Upper lobe of left lung (tissue), 6 donors: ENCODE measurements at regions not wholly inside any gene's neighbourhood (a gene's known extent, or its start where the extent isn't known, plus 50 kb on each side); places are given as distances from the start of the nearest gene placed in this dataset.
A peak's percentile ranks its signal among the peaks of the same experiment; 100 is the strongest.

Experiments used
- ATAC-seq, 2 donors: fragments of 200-7000 bp; cut with Tn5 transposase; one replicate each; pipeline ENCODE4 v1.9.1; 2022; ENCODE audit warnings: mild to moderate bottlenecking in 2 of 2, moderate library complexity in 2 of 2; ENCODE audit not compliant: low FRiP score in 2 of 2
- DNase-seq, 2 donors: peaks; one replicate each; pipeline ENCODE4 v3.0.0-alpha.2; 2019 to 2020
- H3K27ac ChIP-seq, 4 donors: fragments of 200-600 bp; sonication (generic); one replicate each; pipeline ENCODE4 v1.5.1; 2016 to 2019
- H3K27me3 ChIP-seq, 4 donors: fragments of 200-600 bp; sonication (generic); one replicate each; pipeline ENCODE4 v1.5.1; 2017 to 2019
- H3K36me3 ChIP-seq, 4 donors: fragments of 200-600 bp; sonication (generic); one replicate each; pipeline ENCODE4 v1.5.1; 2016 to 2019
- H3K4me1 ChIP-seq, 4 donors: fragments of 200-600 bp; sonication (generic); one replicate each; pipeline ENCODE4 v1.5.1; 2018 to 2019
- H3K4me3 ChIP-seq, 4 donors: fragments of 200-600 bp; sonication (generic); one replicate each; pipeline ENCODE4 v1.5.1; 2017 to 2019; ENCODE audit warnings: mild to moderate bottlenecking in 2 of 4, moderate library complexity in 1 of 4
- H3K9me3 ChIP-seq, 4 donors: fragments of 200-600 bp; sonication (generic); one replicate each; pipeline ENCODE4 v1.5.1; 2018 to 2019
- EP300 ChIP-seq, 4 donors: sonication (generic); formaldehyde crosslinking; IDR thresholded peaks; one replicate each; pipeline ENCODE4 v1.5.1; 2017; ENCODE audit warnings: antibody characterized with exemption in 4 of 4, control low read depth in 2 of 4
- POLR2A ChIP-seq, 4 donors: fragments of 450-650 bp; IDR thresholded peaks; one replicate each; pipeline ENCODE4 v1.5.1; 2016 to 2017; ENCODE audit warnings: antibody characterized with exemption in 4 of 4, mild to moderate bottlenecking in 2 of 4
- POLR2AphosphoS5 ChIP-seq, 2 donors: sonication (generic); formaldehyde crosslinking; IDR thresholded peaks; one replicate each; pipeline ENCODE4 v1.5.1; 2017; ENCODE audit warnings: antibody characterized with exemption in 2 of 2
- WGBS, 2 donors: methylation state at CpG; one replicate each; pipeline ENCODE4 v1.1.5; 2017 to 2018; 5-methylcytosine and 5-hydroxymethylcytosine counted together
- TF ChIP-seq, protein P1 (sequence below), 6 experiments: fragments of 450-650 bp in 4 of 6; fragments of 200-600 bp in 2 of 6; sonication (generic) in 2 of 6; IDR thresholded peaks; one replicate each; pipeline ENCODE4 v1.5.1; 2016 to 2019; ENCODE audit warnings: antibody characterized with exemption in 6 of 6
- donor health status: DM: no; HTN: no; CAD: no; lungs with moderate emphysema.
- donor health status: DM: no; HTN: yes; CAD: no; lungs with severe emphysema.

DNA sequence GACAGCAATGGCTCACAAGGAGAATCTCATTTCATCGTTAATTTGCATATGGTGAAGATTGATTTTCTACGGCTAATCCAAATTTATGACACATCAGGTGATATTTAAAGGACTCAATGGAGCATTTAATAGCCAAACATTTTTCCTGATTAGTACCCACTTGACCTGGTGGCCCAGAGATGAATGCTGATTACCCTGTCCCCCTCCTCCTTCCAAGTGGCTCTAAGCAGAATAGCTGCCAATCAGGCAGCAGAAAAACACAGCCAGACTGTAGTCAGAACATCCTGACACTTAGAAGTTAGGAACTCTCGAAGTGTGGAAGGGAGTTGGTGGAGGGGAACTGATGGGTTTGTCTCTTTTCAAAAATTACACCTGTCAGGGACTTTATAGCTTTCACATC, 302.5 kb downstream of the ZNF621 start:
- H3K27ac ChIP-seq: no peak overlapping the region
- DNase-seq (no peak), ATAC-seq (no peak)
- TF ChIP-seq POLR2A (IDR thresholded peaks at IDR 0.05): no peak
- TF ChIP-seq, protein P1, sequence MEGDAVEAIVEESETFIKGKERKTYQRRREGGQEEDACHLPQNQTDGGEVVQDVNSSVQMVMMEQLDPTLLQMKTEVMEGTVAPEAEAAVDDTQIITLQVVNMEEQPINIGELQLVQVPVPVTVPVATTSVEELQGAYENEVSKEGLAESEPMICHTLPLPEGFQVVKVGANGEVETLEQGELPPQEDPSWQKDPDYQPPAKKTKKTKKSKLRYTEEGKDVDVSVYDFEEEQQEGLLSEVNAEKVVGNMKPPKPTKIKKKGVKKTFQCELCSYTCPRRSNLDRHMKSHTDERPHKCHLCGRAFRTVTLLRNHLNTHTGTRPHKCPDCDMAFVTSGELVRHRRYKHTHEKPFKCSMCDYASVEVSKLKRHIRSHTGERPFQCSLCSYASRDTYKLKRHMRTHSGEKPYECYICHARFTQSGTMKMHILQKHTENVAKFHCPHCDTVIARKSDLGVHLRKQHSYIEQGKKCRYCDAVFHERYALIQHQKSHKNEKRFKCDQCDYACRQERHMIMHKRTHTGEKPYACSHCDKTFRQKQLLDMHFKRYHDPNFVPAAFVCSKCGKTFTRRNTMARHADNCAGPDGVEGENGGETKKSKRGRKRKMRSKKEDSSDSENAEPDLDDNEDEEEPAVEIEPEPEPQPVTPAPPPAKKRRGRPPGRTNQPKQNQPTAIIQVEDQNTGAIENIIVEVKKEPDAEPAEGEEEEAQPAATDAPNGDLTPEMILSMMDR (IDR thresholded peaks at IDR 0.05): no peak
- TF ChIP-seq EP300 (IDR thresholded peaks at IDR 0.05): no peak
- no peak for TF ChIP-seq POLR2AphosphoS5 (IDR thresholded peaks at IDR 0.05)
- H3K27me3 ChIP-seq: no peaks in the 10 kb centered on the region
- no peaks in the 10 kb centered on the region for H3K36me3 ChIP-seq
- 76 to 80% methylated on average over 3 of the region's 3 CpGs for WGBS, 2 donors
- peaks cover 0 to 4% (median 0%) of the 10 kb centered on the region in 4 donors for H3K4me1 ChIP-seq
- H3K9me3 ChIP-seq: no peaks in the 10 kb centered on the region
- no peak overlapping the region for H3K4me3 ChIP-seq

DNA sequence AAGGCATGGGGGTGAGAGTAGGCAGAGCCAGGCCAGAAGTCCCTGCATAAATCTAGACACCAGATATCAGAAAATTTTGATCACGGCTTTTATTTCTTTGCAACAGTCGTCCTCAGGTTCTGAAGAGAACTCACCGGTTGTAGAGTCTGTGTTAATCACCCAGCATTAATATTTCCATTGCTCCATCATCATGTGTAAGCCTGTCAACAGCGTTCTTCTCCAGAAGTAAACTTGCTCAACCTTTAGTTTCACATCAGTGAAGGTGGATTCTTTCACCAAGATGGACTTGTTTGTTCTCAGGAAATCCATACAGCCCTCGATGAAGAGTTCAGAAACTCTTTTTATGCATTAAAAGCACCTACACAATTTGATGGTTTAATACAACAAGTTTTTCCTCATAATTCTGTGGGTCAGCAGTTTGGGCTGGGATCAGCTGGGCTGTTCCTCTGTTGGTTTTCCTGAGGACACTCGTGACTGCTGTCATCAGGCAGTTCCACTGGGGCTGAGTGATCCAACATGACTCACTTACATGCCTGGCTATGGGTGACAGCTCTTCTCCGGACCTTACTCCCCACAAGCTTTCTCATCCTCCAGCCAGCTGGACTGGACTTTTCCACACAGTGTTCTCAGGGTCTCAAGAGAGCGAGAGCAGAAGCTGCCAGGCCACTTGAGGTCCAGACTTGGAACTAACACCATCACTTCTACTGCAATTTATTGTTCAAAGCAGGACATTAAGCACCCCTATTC, 303.4 kb downstream of the ZNF621 start:
- Histone ChIP-seq H3K4me3 (no peak overlapping the region), H3K36me3 (no peaks in the 10 kb centered on the region), H3K4me1 (peaks cover 0 to 4% (median 0%) of the 10 kb centered on the region in 4 donors), H3K9me3 (no peaks in the 10 kb centered on the region), H3K27ac (no peak overlapping the region), H3K27me3 (no peaks in the 10 kb centered on the region)
- DNase-seq (peak in 1 of 2 donors; percentile 45), ATAC-seq (peak in 1 of 2 donors; percentile 83)
- 65 to 66% methylated on average over 8 of the region's 8 CpGs for WGBS, 2 donors
- peak in 1 of 2 donors; percentile 13 for TF ChIP-seq POLR2AphosphoS5 (IDR thresholded peaks at IDR 0.05)
- TF ChIP-seq, protein P1 (IDR thresholded peaks at IDR 0.05): no peak

DNA sequence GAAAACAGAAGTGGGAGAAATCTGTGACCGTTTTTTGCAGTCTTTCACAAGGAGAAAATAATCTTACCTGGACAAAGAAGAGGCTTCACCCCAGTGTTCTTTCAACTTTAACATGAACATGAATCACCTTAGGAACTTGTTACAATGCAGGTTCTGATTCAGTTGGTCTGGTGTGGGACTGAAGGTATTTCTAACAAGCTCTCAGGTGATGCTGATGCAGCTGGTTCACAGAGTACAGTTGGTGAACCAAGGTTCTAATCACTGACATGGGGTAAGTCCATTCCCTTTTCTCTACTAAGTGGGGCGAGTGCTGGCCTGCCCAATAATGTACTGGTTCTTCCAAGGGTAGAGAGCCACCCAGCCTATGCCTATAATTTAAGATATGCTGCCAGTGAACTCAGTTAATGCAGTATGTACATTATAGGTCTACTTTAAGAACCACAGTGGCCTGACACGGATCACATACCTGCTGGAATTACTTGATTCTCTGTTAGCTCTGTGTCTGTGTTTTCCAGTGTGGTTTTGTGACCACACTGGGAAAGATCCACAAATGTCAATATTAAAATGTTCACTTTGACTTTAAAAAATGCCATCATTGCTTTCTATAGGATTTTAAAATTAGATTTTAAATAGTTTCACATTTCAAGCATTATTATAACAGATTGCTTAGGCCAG, 304.1 kb downstream of the ZNF621 start:
- Histone ChIP-seq H3K4me1 (peaks cover 0 to 4% (median 0%) of the 10 kb centered on the region in 4 donors), H3K27ac (no peak overlapping the region), H3K4me3 (no peak overlapping the region), H3K27me3 (no peaks in the 10 kb centered on the region), H3K36me3 (no peaks in the 10 kb centered on the region), H3K9me3 (no peaks in the 10 kb centered on the region)
- ATAC-seq (no peak), DNase-seq (no peak)
- TF ChIP-seq POLR2AphosphoS5 (IDR thresholded peaks at IDR 0.05) (no peak), POLR2A (IDR thresholded peaks at IDR 0.05) (no peak), EP300 (IDR thresholded peaks at IDR 0.05) (no peak)
- TF ChIP-seq, protein P1 (IDR thresholded peaks at IDR 0.05): no peak
- WGBS, 2 donors: 70 to 82% methylated on average over 3 of the region's 3 CpGs

DNA sequence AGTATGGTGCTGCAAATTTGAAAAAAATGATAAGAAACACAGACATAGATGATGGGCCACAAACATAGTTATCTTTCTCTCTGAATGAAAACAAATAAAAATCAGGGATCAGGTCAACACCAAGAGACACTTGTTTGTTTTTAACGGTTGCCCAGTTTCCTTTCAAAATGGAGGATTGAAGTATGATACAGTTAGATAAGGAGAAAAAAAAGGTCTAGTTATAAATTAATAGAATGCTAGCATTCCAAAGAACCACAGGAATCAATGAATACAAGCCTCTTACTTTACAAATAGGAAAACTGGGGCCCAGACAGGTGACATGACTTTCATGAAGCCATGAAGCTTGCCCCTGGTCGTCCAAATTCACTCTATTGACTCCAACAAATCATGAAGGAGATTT, 305.1 kb downstream of the ZNF621 start:
- DNase-seq: no peak
- Histone ChIP-seq H3K9me3 (no peaks in the 10 kb centered on the region), H3K27me3 (no peaks in the 10 kb centered on the region), H3K4me3 (no peak overlapping the region), H3K4me1 (peaks cover 0 to 4% (median 0%) of the 10 kb centered on the region in 4 donors), H3K27ac (no peak overlapping the region), H3K36me3 (no peaks in the 10 kb centered on the region)
- no peak for ATAC-seq
- no peak for TF ChIP-seq POLR2AphosphoS5 (IDR thresholded peaks at IDR 0.05)
- no peak for TF ChIP-seq POLR2A (IDR thresholded peaks at IDR 0.05)
- TF ChIP-seq, protein P1 (IDR thresholded peaks at IDR 0.05): no peak
- no peak for TF ChIP-seq EP300 (IDR thresholded peaks at IDR 0.05)
- 49 to 62% methylated on average over 2 of the region's 2 CpGs for WGBS, 2 donors
